NCI-H1417 (cell line): ENCODE measurements at regions not wholly inside any gene's neighbourhood (a gene's known extent, or its start where the extent isn't known, plus 50 kb on each side); places are given as distances from the start of the nearest gene placed in this dataset.

Experiments used
- DNase-seq, 3 experiments: peaks; one replicate each; lab custom pipeline; 2025; lab: John Stamatoyannopoulos, UW

DNA sequence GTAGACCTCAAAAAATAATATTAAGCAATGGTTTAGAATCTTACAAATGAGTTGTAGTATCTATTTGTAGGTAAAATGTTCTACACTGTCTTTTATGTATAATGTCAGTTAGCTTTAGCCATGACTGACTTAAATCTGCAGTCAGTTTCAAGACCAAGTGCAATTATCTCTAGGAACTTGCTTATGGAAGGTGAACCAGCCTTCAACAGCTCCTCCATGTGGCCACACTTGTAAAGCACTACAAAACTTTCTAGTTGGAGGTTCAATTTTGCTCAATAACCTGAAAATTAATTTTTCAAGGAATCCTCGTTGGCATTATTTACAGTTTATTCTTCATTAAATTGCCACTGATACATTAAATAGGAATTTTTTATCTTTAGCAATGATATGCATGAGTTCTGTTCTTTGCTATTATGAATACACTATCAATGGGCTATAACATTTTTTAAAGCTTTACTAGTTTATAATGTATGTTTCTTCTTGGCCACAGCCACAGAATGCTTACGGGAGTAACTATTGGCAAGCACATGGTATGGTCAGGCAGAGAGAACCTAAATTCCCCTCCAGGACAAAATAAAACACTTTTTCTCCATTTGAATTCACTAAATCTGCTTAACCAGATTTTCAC lies 315.3 kb upstream of the UBE2E2 start:
- peak in 2 of 3 experiments; percentile 16 to 42 for DNase-seq

DNA sequence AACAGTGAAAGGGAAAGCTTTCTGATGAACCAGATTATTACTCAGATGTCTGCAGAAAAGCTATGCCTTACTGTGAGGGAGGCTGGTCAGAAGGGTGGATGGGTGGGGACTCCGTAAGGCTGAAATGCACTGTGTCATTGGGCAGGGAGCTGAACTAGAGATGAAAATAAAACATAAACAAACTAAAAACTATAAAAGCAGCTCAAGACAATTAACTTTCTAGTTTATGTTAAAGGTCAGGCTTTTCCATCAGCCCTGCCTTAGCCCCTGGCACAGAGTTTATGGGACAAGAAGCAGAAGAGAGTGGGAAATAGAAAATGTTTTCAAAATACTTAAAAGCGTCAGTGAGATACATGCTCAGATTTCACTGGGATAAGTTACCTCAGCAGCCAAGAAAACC lies 310.0 kb upstream of the UBE2E2 start:
- DNase-seq: no peak

DNA sequence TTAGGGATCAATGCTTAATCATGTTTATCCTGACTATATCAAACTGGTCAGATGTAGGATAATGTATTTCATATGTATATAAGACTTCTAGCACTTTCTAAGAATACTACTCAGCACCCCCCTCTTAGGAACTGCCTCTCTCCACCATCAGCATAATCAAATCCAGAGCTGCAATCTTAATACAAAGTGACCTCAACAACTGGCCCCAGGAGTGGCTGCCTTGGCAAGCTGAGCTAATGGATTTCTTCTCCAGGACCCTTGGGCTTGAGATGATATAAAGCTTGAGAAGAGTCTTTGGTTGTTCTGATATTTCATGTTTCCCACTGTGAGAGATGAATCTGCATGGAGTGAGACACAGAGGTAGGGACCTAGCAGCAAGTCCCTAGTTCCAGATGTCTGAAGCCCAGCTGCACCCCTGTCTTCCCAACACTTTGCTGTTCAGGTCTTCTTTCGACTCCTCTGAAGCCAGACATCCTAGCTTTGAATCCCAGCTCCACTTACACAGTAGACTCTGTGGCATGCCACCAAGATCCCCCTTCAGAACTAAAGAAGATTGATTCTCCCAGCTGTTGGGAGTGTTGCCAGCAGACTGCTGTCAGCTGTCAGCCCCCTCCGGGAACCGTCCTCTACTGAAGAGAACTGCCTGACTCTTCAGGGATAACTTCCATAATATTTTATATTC lies 309.3 kb upstream of the UBE2E2 start:
- no peak for DNase-seq

DNA sequence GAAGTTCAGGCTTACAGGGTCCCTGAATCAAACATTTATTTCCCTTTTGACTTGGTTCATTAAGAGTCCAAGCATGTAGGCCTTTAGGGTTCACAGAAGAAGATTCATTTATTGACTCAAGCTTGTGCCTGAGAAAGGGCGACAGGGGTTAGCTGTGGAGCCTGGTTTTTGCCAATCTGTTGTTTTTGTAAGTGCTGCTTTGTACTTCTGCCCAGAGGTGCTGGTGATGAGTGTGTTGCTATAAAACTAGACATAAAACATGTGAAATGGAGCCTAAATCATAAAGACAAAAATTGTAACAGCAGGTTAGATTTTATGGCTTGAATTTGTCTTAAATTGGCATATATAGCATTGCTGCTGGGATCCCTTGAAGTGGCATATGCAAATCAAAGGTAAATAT lies 308.3 kb upstream of the UBE2E2 start:
- DNase-seq: no peak

DNA sequence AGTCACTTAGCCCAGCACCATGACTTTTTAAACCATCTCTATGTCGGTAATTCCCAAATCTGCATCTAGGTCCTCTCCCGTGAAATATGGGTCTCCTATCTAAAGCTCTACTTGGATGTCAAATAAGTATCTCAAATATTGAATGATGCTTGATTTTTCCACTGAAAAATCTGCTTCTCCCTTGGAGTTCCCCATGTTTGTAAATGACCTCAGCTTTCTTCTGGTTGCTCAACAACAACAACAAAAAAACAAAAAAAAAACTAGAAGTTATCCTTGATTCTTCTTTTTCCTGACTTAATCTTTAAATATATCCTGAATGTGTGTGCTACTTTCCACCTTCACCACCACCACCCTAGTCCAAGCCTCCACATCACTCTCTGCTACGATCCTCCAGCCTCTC lies 307.5 kb upstream of the UBE2E2 start:
- DNase-seq: no peak

DNA sequence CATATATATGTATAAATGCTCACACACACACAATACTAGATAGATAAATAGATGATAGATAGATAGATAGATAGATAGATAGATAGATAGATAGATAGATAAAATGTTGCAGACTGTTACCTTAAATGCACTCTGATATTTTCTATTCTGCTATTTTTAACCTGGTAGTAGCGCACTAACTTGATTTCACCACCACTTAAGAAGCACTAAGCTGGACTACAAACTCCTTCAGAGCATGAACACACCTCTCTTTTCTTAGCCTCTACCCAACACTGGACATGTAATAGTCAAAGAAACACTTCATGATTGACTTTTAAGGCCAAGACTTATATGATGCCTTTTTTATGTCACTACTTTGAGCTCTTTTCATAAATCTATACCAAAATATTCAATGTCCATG lies 304.6 kb upstream of the UBE2E2 start:
- DNase-seq: no peak

DNA sequence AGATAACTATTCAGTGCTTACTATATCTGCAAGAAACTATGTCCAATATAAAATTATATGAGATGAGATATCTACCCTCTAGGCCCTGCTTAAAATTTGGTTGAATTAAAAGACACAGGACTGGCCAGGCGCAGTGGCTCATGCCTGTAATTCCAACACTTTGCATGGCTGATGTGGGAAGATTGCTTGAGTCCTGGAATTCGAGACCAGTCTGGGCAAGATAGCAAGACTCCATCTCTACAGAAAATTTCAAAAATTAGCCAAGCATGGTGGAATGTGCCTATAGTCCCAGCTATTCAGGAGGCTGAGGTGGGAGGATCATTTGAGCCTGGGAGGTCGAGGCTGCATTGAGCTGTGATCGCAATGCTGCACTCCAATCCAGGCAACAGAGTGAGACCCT lies 303.7 kb upstream of the UBE2E2 start:
- DNase-seq: no peak

DNA sequence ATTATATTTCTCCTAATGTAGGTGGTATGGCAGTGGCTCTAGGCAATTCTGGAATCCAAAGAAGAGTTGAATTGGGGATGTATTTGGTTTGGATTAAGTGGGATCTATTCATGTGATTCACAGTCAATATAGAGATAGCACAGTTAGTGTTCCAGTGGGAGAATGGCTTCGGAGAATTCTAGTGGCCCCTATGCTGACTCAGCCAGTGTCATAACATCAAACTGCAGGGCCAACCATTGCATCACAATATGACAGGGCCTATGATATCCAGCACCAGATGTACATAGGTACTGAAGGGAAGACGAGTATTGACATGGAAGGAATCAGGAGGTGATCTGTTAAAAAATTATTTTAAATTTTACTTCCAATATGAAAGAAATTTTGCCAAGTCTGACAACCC lies 302.8 kb upstream of the UBE2E2 start:
- no peak for DNase-seq

DNA sequence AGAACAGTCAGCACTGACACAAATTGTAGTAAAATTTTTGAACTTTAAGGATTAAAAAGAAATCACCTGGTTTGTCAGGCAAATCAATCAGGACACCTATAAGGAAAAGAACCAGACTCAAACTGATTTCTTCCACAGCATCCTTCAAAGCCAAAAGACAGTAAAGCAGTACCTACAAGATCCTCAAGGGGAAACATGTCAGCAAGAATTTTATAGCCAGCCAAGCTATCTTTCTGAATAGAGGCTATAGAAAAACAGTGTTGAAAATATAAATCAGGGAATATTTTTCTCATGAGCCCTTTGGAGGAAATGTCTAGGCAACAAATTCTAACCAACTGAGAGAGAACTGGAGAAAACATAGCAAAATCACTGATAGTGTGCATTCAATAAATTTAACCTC lies 301.4 kb upstream of the UBE2E2 start:
- DNase-seq: no peak

DNA sequence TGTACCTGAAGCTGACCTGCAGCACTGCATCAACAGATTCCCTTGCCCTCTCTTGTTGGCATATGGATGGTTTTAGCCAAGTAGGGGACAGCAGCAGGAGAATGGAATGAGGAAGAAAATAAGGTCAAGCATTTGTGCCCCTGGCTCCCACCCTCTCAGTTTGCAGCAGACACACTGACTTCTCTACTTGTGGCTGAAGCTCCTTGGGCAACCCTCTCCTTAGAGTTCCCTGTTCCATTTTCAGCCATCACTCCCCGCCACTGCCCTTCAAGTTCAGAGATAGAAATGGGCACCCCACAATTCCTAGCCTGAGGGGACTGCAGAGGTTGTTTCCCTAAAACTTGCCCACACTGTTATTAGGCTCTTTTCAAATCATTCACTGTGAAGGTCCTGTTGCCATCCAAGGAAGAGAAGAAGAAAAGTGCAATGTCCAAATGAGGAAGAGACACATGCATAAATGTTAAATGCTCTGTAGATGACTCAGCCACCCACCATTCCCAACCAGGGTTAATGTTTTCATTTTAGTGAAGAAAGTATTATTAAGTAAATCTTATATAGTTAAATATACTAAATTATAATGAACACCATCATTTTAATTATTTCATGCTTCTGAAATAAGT lies 295.9 kb upstream of the UBE2E2 start:
- DNase-seq: no peak

DNA sequence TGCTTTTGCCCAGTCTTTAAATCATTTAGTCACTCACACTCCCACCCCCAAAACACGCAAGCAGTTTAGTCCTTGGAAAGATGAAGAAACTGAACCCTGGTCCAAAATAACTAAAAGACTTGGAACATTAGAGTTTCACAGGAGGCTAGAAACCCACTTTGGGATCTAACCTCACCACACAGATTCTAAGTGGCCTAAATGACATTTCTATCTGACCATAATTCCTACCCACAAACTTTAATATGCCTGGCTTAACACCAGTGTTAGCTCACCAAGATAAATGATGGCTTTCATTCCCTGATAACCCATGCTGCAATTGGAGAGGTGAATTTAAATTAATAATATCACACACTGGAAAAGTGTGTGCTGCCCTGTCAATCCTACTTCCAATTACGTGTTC lies 295.3 kb upstream of the UBE2E2 start:
- DNase-seq: no peak

DNA sequence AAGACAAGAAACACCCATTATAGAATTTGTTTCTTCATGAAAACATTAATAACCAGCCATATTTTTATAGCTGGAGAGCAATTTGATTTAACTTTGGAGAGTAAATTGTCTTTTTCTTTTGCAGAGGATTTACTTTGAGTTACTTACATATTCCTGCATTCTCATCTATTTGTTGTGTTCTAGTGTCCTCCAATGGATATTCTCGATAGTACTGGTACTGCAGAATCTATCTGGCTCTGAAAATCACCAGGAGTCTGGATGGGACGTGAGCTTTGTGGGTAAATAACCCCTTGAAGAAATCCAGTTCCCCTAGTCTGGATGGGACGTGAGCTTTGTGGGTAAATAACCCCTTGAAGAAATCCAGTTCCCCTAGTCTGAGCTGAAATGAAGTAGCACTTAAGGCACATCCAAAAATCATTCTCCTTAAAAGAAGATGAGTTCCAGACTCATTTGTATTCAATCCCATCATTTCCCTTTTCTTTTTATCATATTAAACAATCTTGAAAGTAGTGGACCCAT lies 294.1 kb upstream of the UBE2E2 start:
- peak in 1 of 3 experiments; percentile 6 for DNase-seq

DNA sequence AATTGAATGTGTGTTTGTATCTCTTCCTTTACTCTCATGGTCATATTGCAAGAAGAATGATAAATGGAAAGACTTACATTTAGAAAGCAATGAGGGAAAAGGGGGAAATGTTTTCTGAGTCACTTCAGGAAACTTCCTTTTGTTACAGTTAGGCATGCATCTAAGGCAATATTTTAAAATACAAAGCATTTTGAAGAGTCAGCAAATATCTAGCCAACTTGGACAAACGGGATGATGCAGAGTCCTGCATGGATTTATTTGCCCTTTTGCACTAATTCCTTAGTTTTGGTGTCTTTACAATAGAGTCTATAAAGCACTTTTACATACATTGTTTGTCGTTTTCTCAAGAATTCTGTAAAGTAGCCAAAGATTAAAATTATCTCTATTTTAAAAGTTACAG lies 286.2 kb upstream of the UBE2E2 start:
- no peak for DNase-seq

DNA sequence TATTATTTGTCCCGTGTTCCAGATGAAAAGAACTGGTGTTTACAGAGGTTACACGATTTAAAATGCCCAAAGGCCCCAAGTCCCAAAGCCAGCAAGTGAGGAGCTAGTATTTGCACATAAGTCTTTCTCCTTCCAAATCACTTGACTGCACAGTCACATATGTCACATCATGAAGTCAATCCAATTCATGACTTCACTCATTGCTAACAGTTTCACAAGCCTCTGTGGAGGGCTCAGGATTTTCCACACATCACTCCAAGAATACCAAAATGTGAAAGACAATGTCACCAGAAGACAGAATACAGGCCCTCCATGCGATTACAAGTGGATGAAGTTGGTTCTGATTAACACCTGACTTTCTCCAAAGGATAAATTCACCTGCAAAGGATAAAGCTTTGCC lies 283.1 kb upstream of the UBE2E2 start:
- no peak for DNase-seq

DNA sequence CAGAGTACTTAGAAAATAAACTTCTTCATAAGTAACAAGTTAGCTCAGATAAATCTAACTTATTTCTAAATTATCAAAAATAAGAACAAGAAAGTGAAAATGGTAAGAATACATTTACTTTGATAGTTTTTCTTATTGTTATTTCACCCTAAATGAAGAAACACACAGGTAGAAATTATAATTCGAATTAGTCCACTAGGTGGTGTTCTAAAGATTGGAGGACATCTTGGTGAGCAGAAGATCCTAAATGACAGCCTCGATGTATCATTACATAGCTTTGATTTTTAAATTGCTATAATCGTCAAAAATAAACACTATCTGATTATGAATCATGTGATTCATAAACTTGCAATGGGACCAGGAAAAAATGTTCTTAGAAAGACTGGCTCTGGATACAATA lies 280.8 kb upstream of the UBE2E2 start:
- peak in 1 of 3 experiments; percentile 38 for DNase-seq

DNA sequence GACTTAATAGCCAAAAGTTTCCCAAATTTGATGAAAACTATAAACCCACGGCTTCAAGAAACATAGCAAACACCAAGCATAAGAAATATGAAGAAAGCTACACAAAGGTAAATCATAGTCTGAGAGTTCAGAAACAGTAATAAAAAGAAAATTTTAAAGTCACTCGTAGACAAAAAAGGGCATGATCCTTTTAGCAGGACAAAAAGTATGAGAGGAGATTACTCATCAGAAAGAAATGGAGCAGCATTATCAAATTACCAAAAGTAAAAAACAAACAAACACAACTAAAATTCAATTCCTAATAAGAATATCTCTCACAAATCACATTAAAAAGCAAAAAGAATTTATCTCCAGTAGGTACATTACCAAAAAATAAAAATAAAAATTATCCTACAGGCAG lies 279.4 kb upstream of the UBE2E2 start:
- no peak for DNase-seq

DNA sequence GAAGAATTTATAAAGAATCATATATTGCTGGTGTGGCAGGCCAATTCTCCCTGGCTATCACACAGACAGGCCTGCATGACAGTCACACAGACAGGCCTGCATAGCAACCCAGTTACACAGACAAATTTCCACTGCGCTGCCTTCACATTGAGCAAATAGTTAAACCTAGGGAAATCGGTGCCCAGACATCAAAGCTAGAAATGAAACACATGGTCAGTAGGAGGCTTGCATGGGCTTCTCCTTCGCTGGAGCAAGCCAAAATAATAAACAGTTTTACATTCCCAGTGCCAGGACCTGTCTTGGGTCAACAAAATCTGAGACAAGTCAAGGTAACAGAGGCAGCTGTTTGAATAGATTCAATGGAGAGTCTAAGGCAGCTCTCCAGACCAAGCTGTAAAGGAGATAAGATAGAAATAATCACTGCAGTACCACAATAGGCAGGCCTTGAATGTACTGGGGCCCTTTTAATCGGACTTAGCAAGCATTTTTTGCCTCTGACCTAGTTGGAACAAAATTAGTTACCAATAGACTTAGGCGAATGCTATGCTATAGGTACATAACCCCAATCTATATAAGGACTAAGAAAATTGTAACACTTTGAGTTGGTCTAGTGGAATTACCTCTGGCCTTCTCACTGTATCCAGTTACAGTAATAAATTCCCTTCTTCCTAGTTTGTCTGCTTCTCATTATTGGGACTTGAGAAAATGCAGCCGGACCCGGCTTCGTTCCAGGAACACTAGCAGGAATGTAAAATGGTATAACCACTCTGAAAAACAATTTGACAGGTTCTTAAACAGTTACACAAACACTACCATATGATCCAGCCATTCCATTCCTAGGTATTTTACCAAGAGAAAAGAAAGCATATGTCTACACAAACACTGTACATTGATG lies 274.7 kb upstream of the UBE2E2 start:
- no peak for DNase-seq

DNA sequence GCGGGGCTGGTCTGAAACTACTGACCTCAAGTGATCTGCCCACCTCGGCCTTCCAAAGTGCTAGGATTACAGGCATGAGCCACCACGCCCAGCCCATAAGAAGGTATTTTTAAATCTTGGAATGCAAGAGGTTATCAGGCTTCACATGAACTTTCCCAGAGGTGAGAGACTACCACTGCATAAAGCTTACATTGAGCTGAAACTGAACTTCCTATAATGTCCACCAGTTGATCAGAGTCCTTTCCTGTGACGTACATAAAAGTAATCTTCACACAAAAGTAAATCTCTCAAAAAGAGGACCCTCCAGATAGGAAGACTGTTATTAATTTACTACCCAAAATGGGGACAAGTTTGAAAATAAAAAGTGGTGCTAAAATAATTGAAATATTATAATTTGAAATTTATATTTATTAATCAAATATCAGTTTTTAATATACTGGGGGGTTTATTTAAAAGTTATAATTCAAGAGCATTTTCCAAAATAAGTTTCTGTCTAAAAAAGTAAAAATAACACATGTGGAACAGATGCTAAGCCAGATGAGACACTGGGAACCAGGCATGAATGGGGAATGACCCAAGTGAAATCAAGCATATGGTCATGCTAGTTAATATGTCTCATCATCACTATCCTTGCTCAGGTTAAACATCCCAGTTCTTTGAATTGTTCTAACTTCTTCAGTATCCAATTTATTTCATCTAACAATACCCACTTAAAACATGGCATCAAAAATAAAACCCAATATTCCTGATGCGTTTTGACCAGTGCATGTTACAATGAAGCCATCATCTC lies 269.9 kb upstream of the UBE2E2 start:
- DNase-seq: no peak

DNA sequence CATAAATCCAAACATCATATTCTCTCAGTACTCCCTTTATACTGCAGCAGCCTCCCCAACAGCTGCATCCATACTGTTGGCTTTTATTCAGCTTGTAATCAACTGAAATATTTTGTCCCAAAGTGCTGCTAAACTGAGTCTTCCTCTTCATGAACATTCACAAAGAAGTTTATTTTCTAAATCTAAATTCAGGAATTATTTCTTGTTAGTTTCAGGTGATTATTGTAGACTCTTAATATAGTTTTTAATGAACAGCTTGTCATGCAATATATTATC lies 269.3 kb upstream of the UBE2E2 start:
- no peak for DNase-seq

DNA sequence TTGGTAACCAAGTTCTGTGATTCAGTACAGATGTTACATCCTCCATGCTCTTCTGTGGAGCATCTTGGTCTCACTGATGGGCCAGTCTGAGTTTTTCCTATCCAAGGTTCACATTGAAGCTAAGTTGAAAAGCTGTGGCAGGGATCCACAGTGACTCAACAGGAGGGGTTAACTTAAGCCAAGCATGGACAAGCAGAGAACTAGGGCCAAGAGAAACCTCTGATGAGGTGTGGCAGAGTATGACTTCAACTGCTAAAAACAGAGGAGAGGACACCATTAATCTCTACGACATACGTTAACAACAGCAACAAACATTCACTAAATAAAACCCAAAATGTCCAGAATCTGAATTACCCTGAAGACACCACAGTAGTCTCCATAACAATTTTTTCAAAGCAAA lies 268.1 kb upstream of the UBE2E2 start:
- no peak for DNase-seq

DNA sequence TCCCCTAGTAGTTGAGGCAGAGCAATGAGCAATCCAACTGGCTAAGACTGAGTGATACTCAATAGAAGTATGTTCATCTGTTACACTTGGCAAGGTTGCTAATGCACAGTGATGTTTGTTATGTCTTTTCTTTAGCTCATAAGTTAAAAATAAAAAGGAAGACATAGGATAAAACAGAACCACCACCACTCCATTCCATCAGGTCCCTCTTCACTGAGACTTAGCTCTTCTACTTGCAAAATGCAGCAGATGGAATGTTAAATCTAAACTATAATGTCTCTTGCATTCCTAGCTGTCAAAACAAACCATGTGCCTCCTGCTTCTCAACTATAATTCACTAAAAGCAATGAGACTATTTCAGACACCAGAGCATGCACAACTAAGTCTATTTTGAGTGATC lies 265.6 kb upstream of the UBE2E2 start:
- DNase-seq: no peak

DNA sequence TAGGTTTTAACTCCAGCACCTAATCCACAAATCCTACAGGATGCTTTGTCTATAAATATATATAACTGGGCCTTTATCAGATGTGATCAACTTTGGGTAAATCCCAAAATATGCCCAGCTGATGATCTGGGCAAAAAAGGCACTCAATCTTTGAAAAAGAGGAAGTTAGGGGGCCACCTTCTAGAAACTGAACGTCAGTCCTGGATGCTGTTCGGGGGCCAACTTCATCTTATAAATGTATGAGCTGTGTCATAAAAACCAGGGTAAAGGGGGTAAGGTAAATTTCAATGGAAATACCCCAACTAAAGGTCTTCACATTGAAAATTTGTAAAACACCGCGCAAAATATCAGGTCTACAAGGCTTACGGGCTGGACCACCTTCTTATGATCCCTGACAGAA lies 264.4 kb upstream of the UBE2E2 start:
- DNase-seq: no peak
